SHP77 treated with DMSO at 0.1 percent for 48 hours (cell line): ENCODE measurements at regions not wholly inside any gene's neighbourhood (a gene's known extent, or its start where the extent isn't known, plus 50 kb on each side); places are given as distances from the start of the nearest gene placed in this dataset.

Experiments
- DNase-seq: peaks from one replicate; lab custom pipeline; 2025; lab: John Stamatoyannopoulos, UW

GRCh38 chr20:11778206-11778570 lies 139.5 kb upstream of the BTBD3 start:
- DNase-seq = no peak

GRCh38 chr20:11780765-11781369 lies 136.8 kb upstream of the BTBD3 start:
- no peak for DNase-seq

- no peak for DNase-seq
Measured at GRCh38 chr20:11783102-11783850, 134.4 kb upstream of the BTBD3 start.

GRCh38 chr20:11785885-11786507 lies 131.7 kb upstream of the BTBD3 start:
- DNase-seq = no peak

GRCh38 chr20:11790046-11790445 lies 127.6 kb upstream of the BTBD3 start:
- no peak for DNase-seq

- DNase-seq = no peak
Measured at GRCh38 chr20:11791316-11791715, 126.4 kb upstream of the BTBD3 start.

- no peak for DNase-seq
Measured at GRCh38 chr20:11791835-11792567, 125.7 kb upstream of the BTBD3 start.

GRCh38 chr20:11792568-11792953 lies 125.1 kb upstream of the BTBD3 start:
- DNase-seq = no peak

- DNase-seq = no peak
Measured at GRCh38 chr20:11794525-11794924, 123.2 kb upstream of the BTBD3 start.

- DNase-seq = no peak
Measured at GRCh38 chr20:11795071-11795615, 122.5 kb upstream of the BTBD3 start.

- DNase-seq = no peak
Measured at GRCh38 chr20:11796026-11796425, 121.7 kb upstream of the BTBD3 start.

- no peak for DNase-seq
Measured at GRCh38 chr20:11797156-11797555, 120.5 kb upstream of the BTBD3 start.

- no peak for DNase-seq
Measured at GRCh38 chr20:11799281-11799684, 118.4 kb upstream of the BTBD3 start.

- DNase-seq = no peak
Measured at GRCh38 chr20:11807054-11808048, 110.3 kb upstream of the BTBD3 start.

GRCh38 chr20:11808841-11809240 lies 108.9 kb upstream of the BTBD3 start:
- no peak for DNase-seq

GRCh38 chr20:11810311-11811083 lies 107.2 kb upstream of the BTBD3 start:
- no peak for DNase-seq

- no peak for DNase-seq
Measured at GRCh38 chr20:11813106-11813890, 104.4 kb upstream of the BTBD3 start.

GRCh38 chr20:11814267-11814666 lies 103.4 kb upstream of the BTBD3 start:
- DNase-seq = no peak

GRCh38 chr20:11820838-11821237 lies 96.9 kb upstream of the BTBD3 start:
- DNase-seq = no peak

- DNase-seq = no peak
Measured at GRCh38 chr20:11822540-11822794, 95.2 kb upstream of the BTBD3 start.
